Neural cell (in vitro differentiated cells): ENCODE measurements at regions not wholly inside any gene's neighbourhood (a gene's known extent, or its start where the extent isn't known, plus 50 kb on each side); places are given as distances from the start of the nearest gene placed in this dataset.

ENCODE experiments used
- H2AFZ ChIP-seq: fragments of 200-600, 300-800 bp; sonication (generic), shearing (Covaris generic); 2 replicates; pipeline ENCODE4 v1.6.0; 2014; ENCODE audit warnings: low read depth, mild to moderate bottlenecking, antibody characterized with exemption, low read length, moderate library complexity
- H3F3A ChIP-seq: fragments of 200-600 bp; shearing (Covaris generic); 2 replicates; pipeline ENCODE4 v1.6.1; 2016; ENCODE audit warnings: mild to moderate bottlenecking, moderate library complexity, mixed read lengths, antibody characterized with exemption, low read length; ENCODE audit not compliant: insufficient read depth, poor library complexity, severe bottlenecking
- H3K27ac ChIP-seq: fragments of 200-600, 300-800 bp; sonication (generic), shearing (Covaris generic); 2 replicates; pipeline ENCODE4 v1.5.1; 2014; ENCODE audit warnings: mild to moderate bottlenecking, low read length, moderate library complexity
- H3K27me3 ChIP-seq: fragments of 300-800, 200-600 bp; sonication (generic), shearing (Covaris generic); 2 replicates; pipeline ENCODE4 v1.6.0; 2014; ENCODE audit warnings: mild to moderate bottlenecking, low read depth, low read length, moderate library complexity; ENCODE audit not compliant: insufficient read depth
- H3K36me3 ChIP-seq: fragments of 300-800, 200-600 bp; sonication (generic), shearing (Covaris generic); 2 replicates; pipeline ENCODE4 v1.5.1; 2014; ENCODE audit warnings: mild to moderate bottlenecking, antibody characterized with exemption, low read length, moderate library complexity; ENCODE audit not compliant: insufficient read depth
- H3K4me2 ChIP-seq: fragments of 300-800, 200-600 bp; sonication (generic), shearing (Covaris generic); 2 replicates; pipeline ENCODE4 v1.6.0; 2014; ENCODE audit warnings: mild to moderate bottlenecking, low read length
- H3K4me3 ChIP-seq: fragments of 300-800, 200-600 bp; sonication (generic), shearing (Covaris generic); 2 replicates; pipeline ENCODE4 v1.5.1; 2014; ENCODE audit warnings: mild to moderate bottlenecking, low read length, moderate library complexity
- H3K79me2 ChIP-seq: fragments of 200-600 bp; shearing (Covaris generic); replicated peaks from 2 replicates; pipeline ENCODE4 v1.6.0; 2014; ENCODE audit warnings: mild to moderate bottlenecking, low read length, moderate library complexity; ENCODE audit not compliant: insufficient read depth
- H3K9ac ChIP-seq: fragments of 300-800, 200-600 bp; sonication (generic), shearing (Covaris generic); 2 replicates; pipeline ENCODE4 v1.6.1; 2016; ENCODE audit warnings: mild to moderate bottlenecking, low read length, mixed read lengths
- H3K9me2 ChIP-seq: fragments of 200-600 bp; shearing (Covaris generic); 2 replicates; pipeline ENCODE4 v1.6.1; 2016; ENCODE audit warnings: mild to moderate bottlenecking, low read length, mixed read lengths; ENCODE audit not compliant: insufficient read depth
- H3K9me3 ChIP-seq: fragments of 200-600, 300-800 bp; sonication (generic), shearing (Covaris generic); 2 replicates; pipeline ENCODE4 v1.6.1; 2016; ENCODE audit warnings: mild to moderate bottlenecking, mixed run types, low read length, moderate library complexity, mixed read lengths
- H4K20me1 ChIP-seq: fragments of 200-600 bp; shearing (Covaris generic); 2 replicates; pipeline ENCODE4 v1.6.1; 2016; ENCODE audit warnings: mild to moderate bottlenecking, mixed run types; ENCODE audit not compliant: insufficient read depth
- EP300 ChIP-seq: fragments of 450-650 bp; conservative IDR thresholded peaks from 2 replicates; pipeline ENCODE4 v1.6.1; 2014; ENCODE audit warnings: antibody characterized with exemption, mild to moderate bottlenecking, moderate library complexity; ENCODE audit not compliant: poor library complexity, severe bottlenecking
- EZH2 ChIP-seq: fragments of 200-600, 300-800 bp; shearing (Covaris generic), sonication (generic); IDR thresholded peaks from 2 replicates; pipeline ENCODE4 v1.6.1; 2014; ENCODE audit warnings: antibody characterized with exemption, low read length, borderline replicate concordance, mild to moderate bottlenecking; ENCODE audit not compliant: insufficient read depth, poor library complexity, severe bottlenecking
- MXI1 ChIP-seq: fragments of 450-650 bp; conservative IDR thresholded peaks from 2 replicates; pipeline ENCODE4 v1.6.1; 2014; ENCODE audit warnings: antibody characterized with exemption, mild to moderate bottlenecking; ENCODE audit not compliant: poor library complexity, severe bottlenecking
- POLR2AphosphoS5 ChIP-seq: IDR thresholded peaks from 2 replicates; pipeline ENCODE4 v1.6.1; 2012
- RAD21 ChIP-seq: fragments of 450-650 bp; conservative IDR thresholded peaks from 2 replicates; pipeline ENCODE4 v1.6.1; 2014; ENCODE audit warnings: antibody characterized with exemption, mild to moderate bottlenecking, moderate library complexity
- REST ChIP-seq: IDR thresholded peaks from 2 replicates; pipeline ENCODE4 v1.6.1; 2012; ENCODE audit warnings: borderline replicate concordance
- SMC3 ChIP-seq: fragments of 450-650 bp; conservative IDR thresholded peaks from 2 replicates; pipeline ENCODE4 v1.6.1; 2014; ENCODE audit warnings: antibody characterized with exemption, mild to moderate bottlenecking, moderate library complexity; ENCODE audit not compliant: poor library complexity
- TAF1 ChIP-seq: IDR thresholded peaks from 2 replicates; pipeline ENCODE4 v1.6.1; 2012; ENCODE audit warnings: low read depth
- TF ChIP-seq, protein P1 (sequence below): fragments of 450-650 bp; IDR thresholded peaks from 2 replicates; pipeline ENCODE4 v1.5.1; 2014; ENCODE audit warnings: antibody characterized with exemption, mild to moderate bottlenecking, moderate library complexity; ENCODE audit not compliant: poor library complexity, severe bottlenecking

DNA sequence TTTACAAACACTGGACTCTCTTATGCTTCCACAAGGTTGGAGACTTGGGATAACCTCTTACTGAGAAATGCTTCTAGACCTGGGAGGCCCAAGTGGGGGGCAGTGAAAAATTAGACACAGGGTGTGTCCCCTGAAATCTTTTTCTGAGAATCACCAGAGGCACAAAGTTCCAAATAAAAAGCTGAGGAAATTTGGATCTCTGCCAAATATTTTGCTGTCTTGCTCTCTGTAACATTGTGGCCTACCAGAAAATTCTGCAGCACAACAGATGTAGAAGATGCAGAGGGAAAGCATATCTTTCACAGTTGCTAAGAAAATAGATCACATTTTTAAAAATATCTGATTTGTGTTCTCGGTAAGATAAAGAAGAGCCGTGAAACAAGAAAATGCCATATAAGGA, 849.4 kb downstream of the CCSER2 start:
- no peak overlapping the region for H2AFZ ChIP-seq
- no peaks in the 10 kb centered on the region for H3K9me2 ChIP-seq
- no peak for TF ChIP-seq POLR2AphosphoS5
- TF ChIP-seq RAD21: no peak
- TF ChIP-seq EP300: no peak
- no peak for TF ChIP-seq SMC3
- TF ChIP-seq REST: no peak
- TF ChIP-seq MXI1: no peak
- TF ChIP-seq, protein P1, sequence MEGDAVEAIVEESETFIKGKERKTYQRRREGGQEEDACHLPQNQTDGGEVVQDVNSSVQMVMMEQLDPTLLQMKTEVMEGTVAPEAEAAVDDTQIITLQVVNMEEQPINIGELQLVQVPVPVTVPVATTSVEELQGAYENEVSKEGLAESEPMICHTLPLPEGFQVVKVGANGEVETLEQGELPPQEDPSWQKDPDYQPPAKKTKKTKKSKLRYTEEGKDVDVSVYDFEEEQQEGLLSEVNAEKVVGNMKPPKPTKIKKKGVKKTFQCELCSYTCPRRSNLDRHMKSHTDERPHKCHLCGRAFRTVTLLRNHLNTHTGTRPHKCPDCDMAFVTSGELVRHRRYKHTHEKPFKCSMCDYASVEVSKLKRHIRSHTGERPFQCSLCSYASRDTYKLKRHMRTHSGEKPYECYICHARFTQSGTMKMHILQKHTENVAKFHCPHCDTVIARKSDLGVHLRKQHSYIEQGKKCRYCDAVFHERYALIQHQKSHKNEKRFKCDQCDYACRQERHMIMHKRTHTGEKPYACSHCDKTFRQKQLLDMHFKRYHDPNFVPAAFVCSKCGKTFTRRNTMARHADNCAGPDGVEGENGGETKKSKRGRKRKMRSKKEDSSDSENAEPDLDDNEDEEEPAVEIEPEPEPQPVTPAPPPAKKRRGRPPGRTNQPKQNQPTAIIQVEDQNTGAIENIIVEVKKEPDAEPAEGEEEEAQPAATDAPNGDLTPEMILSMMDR: no peak
- TF ChIP-seq TAF1: no peak
- TF ChIP-seq EZH2: no peak
- no peak overlapping the region for H3K27ac ChIP-seq
- H3K9me3 ChIP-seq: no peaks in the 10 kb centered on the region
- H3F3A ChIP-seq: no peaks in the 10 kb centered on the region
- H3K4me2 ChIP-seq: no peak overlapping the region
- no peak overlapping the region for H3K9ac ChIP-seq
- no peaks in the 10 kb centered on the region for H3K27me3 ChIP-seq
- no peaks in the 10 kb centered on the region for H3K79me2 ChIP-seq
- H3K4me3 ChIP-seq: no peak overlapping the region
- H4K20me1 ChIP-seq: no peaks in the 10 kb centered on the region
- H3K36me3 ChIP-seq: no peaks in the 10 kb centered on the region

GRCh38 chr10:85187047-85187446, 858.7 kb downstream of the CCSER2 start:
- TF ChIP-seq EP300: no peak
- no peak for TF ChIP-seq TAF1
- TF ChIP-seq SMC3: no peak
- no peak for TF ChIP-seq REST
- TF ChIP-seq, protein P1: no peak
- TF ChIP-seq MXI1: no peak
- no peak for TF ChIP-seq RAD21
- TF ChIP-seq POLR2AphosphoS5: no peak
- no peak for TF ChIP-seq EZH2
- no peak overlapping the region for H3K4me3 ChIP-seq
- H3K79me2 ChIP-seq: no peaks in the 10 kb centered on the region
- H3K27me3 ChIP-seq: no peaks in the 10 kb centered on the region
- H2AFZ ChIP-seq: no peak overlapping the region
- H3K9me3 ChIP-seq: peaks cover 4% of the 10 kb centered on the region
- H3K27ac ChIP-seq: no peak overlapping the region
- H3F3A ChIP-seq: no peaks in the 10 kb centered on the region
- H4K20me1 ChIP-seq: no peaks in the 10 kb centered on the region
- no peak overlapping the region for H3K9ac ChIP-seq
- H3K36me3 ChIP-seq: no peaks in the 10 kb centered on the region
- H3K4me2 ChIP-seq: no peak overlapping the region
- no peaks in the 10 kb centered on the region for H3K9me2 ChIP-seq
